ENCODE measurements at regions not wholly inside any gene's neighbourhood (a gene's known extent, or its start where the extent isn't known, plus 50 kb on each side); places are given as distances from the start of the nearest gene placed in this dataset.

DNA sequence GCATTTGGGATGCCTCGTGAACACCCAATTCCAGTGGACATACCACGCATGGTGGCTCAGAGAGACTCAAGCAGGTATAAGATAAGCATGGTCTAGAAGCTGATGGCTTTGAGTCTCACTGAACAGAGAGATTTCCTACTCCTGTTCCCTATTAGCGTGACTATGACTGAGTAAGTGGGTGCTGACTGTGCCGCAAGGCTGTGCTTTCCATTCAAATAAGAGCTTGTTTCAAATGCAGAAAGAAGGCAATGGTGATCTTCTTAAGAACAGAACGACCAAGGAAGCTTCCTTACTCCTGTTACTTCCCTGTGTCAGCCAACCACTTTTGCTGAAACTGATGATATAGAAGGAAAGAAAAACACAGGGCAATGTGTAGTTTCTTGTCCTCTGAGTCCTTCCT lies 63.5 kb upstream of the IGFBP2 start:
- Mint-ChIP-seq H3K27me3 (peaks cover 4 to 12% of the 10 kb centered on the region in 2 donors), H3K27ac (no peak overlapping the region), H3K4me3 (no peak overlapping the region), H3K36me3 (peaks cover 0 to 3% of the 10 kb centered on the region in 2 donors), H3K4me1 (no peaks in the 10 kb centered on the region), H3K9me3 (peaks cover 4 to 10% (median 5%) of the 10 kb centered on the region in 8 donors)
- H3K9me3 ChIP-seq (ENCODE audit: control insufficient read depth in 1 of 2, low read length in 2 of 2): no peaks in the 10 kb centered on the region
- DNase-seq: no peak
- no peaks in the 10 kb centered on the region for H3K4me1 ChIP-seq (ENCODE audit: insufficient read depth, low read length)
- no peaks in the 10 kb centered on the region for H3K36me3 ChIP-seq (ENCODE audit: insufficient read depth, low read length)
- H3K4me3 ChIP-seq (ENCODE audit: low read length in 2 of 2): no peak overlapping the region
- intact Hi-C loops (cut with micrococcal nuclease): no loop called here
- H3K27me3 ChIP-seq (ENCODE audit: insufficient read depth, low read length): no peaks in the 10 kb centered on the region
- ChIA-PET POLR2A (ENCODE audit: partially characterized antibody) (interaction anchor here (0.6 kb wide), 1 partner anchor 28 kb away, joined by 4 read pairs; no protein-coding TSS in a partner anchor), CTCF (ENCODE audit: partially characterized antibody) (no interaction called here)
- H3K27ac ChIP-seq (ENCODE audit: low read depth, low read length): no peak overlapping the region

GRCh38 chr2:216570357-216570756 lies 62.9 kb upstream of the IGFBP2 start:
- no peaks in the 10 kb centered on the region for H3K27me3 ChIP-seq (ENCODE audit: insufficient read depth, low read length)
- H3K4me3 ChIP-seq (ENCODE audit: low read length in 2 of 2): no peak overlapping the region
- Mint-ChIP-seq H3K27me3 (peaks cover 3 to 16% of the 10 kb centered on the region in 2 donors), H3K4me3 (no peak overlapping the region), H3K4me1 (no peaks in the 10 kb centered on the region), H3K36me3 (peaks cover 0 to 3% of the 10 kb centered on the region in 2 donors), H3K9me3 (peaks cover 4 to 8% (median 5%) of the 10 kb centered on the region in 8 donors), H3K27ac (no peak overlapping the region)
- no peaks in the 10 kb centered on the region for H3K36me3 ChIP-seq (ENCODE audit: insufficient read depth, low read length)
- H3K4me1 ChIP-seq (ENCODE audit: insufficient read depth, low read length): no peaks in the 10 kb centered on the region
- H3K9me3 ChIP-seq (ENCODE audit: control insufficient read depth in 1 of 2, low read length in 2 of 2): no peaks in the 10 kb centered on the region
- POLR2A ChIA-PET (ENCODE audit: partially characterized antibody): interaction anchor here (0.6 kb wide), 1 partner anchor 28 kb away, joined by 4 read pairs; no protein-coding TSS in a partner anchor
- CTCF ChIA-PET (ENCODE audit: partially characterized antibody): no interaction called here
- DNase-seq: no peak
- H3K27ac ChIP-seq (ENCODE audit: low read depth, low read length): no peak overlapping the region
- intact Hi-C loops (cut with micrococcal nuclease): no loop called here

- Mint-ChIP-seq H3K27ac (no peak overlapping the region), H3K27me3 (peaks cover 2 to 16% of the 10 kb centered on the region in 2 donors), H3K4me1 (no peaks in the 10 kb centered on the region), H3K9me3 (peaks cover 4 to 8% (median 5%) of the 10 kb centered on the region in 8 donors), H3K36me3 (peaks cover 0 to 3% of the 10 kb centered on the region in 2 donors), H3K4me3 (no peak overlapping the region)
- ChIA-PET CTCF (ENCODE audit: partially characterized antibody) (no interaction called here), POLR2A (ENCODE audit: partially characterized antibody) (no interaction called here)
- Histone ChIP-seq H3K4me3 (ENCODE audit: low read length in 2 of 2) (no peak overlapping the region), H3K9me3 (ENCODE audit: control insufficient read depth in 1 of 2, low read length in 2 of 2) (no peaks in the 10 kb centered on the region), H3K36me3 (ENCODE audit: insufficient read depth, low read length) (no peaks in the 10 kb centered on the region), H3K27me3 (ENCODE audit: insufficient read depth, low read length) (no peaks in the 10 kb centered on the region), H3K4me1 (ENCODE audit: insufficient read depth, low read length) (no peaks in the 10 kb centered on the region), H3K27ac (ENCODE audit: low read depth, low read length) (no peak overlapping the region)
- no peak for DNase-seq
- intact Hi-C loops (cut with micrococcal nuclease): no loop called here
Observed at GRCh38 chr2:216571178-216571908, 61.9 kb upstream of the IGFBP2 start.

DNA sequence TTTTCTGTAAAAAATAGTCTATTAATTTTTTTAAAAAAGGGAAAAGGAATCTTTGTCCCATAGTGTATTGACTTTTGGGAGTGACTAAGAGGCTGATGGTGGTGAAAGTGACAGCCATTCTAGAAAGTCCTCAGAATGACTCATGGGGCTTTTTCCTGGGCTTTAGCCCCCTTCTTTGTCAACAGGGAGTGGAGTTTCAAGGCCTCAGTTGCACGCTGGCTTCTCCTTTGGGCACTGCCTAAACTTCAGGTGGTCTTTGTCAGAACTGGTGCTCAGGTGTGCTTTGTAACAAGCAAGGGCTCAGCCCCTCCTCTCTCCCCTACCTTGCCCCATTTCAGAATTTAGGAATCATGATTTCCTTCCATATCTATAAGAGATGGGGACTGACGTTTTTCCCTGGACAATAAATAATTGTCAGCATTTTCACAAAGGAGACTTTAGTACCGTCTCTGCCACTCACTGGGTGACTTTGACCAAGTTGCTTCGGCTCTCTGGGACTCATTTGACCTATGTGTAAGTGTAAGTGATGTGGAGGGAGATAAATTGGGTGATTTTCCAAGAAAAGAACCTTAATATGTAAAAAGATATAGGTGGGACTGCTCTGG lies 61.2 kb upstream of the IGFBP2 start:
- Histone ChIP-seq H3K9me3 (ENCODE audit: control insufficient read depth in 1 of 2, low read length in 2 of 2) (no peaks in the 10 kb centered on the region), H3K4me3 (ENCODE audit: low read length in 2 of 2) (no peak overlapping the region), H3K4me1 (ENCODE audit: insufficient read depth, low read length) (no peaks in the 10 kb centered on the region), H3K27ac (ENCODE audit: low read depth, low read length) (no peak overlapping the region), H3K27me3 (ENCODE audit: insufficient read depth, low read length) (no peaks in the 10 kb centered on the region), H3K36me3 (ENCODE audit: insufficient read depth, low read length) (no peaks in the 10 kb centered on the region)
- CTCF ChIA-PET (ENCODE audit: partially characterized antibody): no interaction called here
- intact Hi-C loops (cut with micrococcal nuclease): no loop called here
- Mint-ChIP-seq H3K36me3 (peaks cover 0 to 3% of the 10 kb centered on the region in 2 donors), H3K4me3 (no peak overlapping the region), H3K27ac (no peak overlapping the region), H3K4me1 (peaks cover 0 to 3% (median under 1%) of the 10 kb centered on the region in 4 donors), H3K27me3 (peaks cover 2 to 16% of the 10 kb centered on the region in 2 donors), H3K9me3 (peaks cover 4 to 8% (median 5%) of the 10 kb centered on the region in 8 donors)
- no peak for DNase-seq
- POLR2A ChIA-PET (ENCODE audit: partially characterized antibody): no interaction called here

- DNase-seq: no peak
- Mint-ChIP-seq H3K27me3 (peaks cover 0 to 13% of the 10 kb centered on the region in 2 donors), H3K9me3 (peaks cover 4 to 8% (median 5%) of the 10 kb centered on the region in 8 donors), H3K27ac (no peak overlapping the region), H3K4me1 (peaks cover 0 to 3% (median under 1%) of the 10 kb centered on the region in 4 donors), H3K4me3 (no peak overlapping the region), H3K36me3 (peaks cover 0 to 3% of the 10 kb centered on the region in 2 donors)
- ChIA-PET POLR2A (ENCODE audit: partially characterized antibody) (no interaction called here), CTCF (ENCODE audit: partially characterized antibody) (no interaction called here)
- H3K4me3 ChIP-seq (ENCODE audit: low read length in 2 of 2): no peak overlapping the region
- H3K27me3 ChIP-seq (ENCODE audit: insufficient read depth, low read length): no peaks in the 10 kb centered on the region
- no peaks in the 10 kb centered on the region for H3K36me3 ChIP-seq (ENCODE audit: insufficient read depth, low read length)
- H3K9me3 ChIP-seq (ENCODE audit: control insufficient read depth in 1 of 2, low read length in 2 of 2): no peaks in the 10 kb centered on the region
- H3K27ac ChIP-seq (ENCODE audit: low read depth, low read length): no peak overlapping the region
- intact Hi-C loops (cut with micrococcal nuclease): no loop called here
- no peaks in the 10 kb centered on the region for H3K4me1 ChIP-seq (ENCODE audit: insufficient read depth, low read length)
Observed at GRCh38 chr2:216572582-216573578, 60.3 kb upstream of the IGFBP2 start.

DNA sequence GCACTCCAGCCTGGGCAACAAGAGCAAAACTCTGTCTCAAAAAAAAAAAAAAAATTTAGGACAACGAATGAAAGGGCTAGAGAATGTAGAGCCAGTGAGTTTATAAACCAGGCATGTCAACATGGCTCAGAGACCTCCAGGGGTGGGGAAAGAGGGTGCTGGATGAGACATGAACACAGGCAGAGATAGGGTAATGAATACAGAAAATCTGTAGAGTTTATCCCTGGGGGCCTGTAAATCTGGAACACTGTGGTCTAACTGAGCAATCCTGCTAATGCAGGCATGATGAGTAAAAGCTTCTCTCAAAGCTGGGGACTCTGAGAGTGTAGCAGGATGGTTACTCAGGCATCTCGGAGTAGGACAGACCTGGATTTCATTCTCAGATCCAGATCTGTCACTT lies 59.2 kb upstream of the IGFBP2 start:
- H3K4me3 ChIP-seq (ENCODE audit: low read length in 2 of 2): no peak overlapping the region
- DNase-seq: no peak
- H3K36me3 Mint-ChIP-seq: peaks cover 0 to 3% of the 10 kb centered on the region in 2 donors
- no peaks in the 10 kb centered on the region for H3K27me3 ChIP-seq (ENCODE audit: insufficient read depth, low read length)
- ChIA-PET POLR2A (ENCODE audit: partially characterized antibody) (no interaction called here), CTCF (ENCODE audit: partially characterized antibody) (no interaction called here)
- peaks cover 0 to 3% (median under 1%) of the 10 kb centered on the region in 4 donors for H3K4me1 Mint-ChIP-seq
- no peak overlapping the region for H3K27ac ChIP-seq (ENCODE audit: low read depth, low read length)
- no peak overlapping the region for H3K27ac Mint-ChIP-seq
- no peaks in the 10 kb centered on the region for H3K9me3 ChIP-seq (ENCODE audit: control insufficient read depth in 1 of 2, low read length in 2 of 2)
- H3K9me3 Mint-ChIP-seq: peaks cover 4 to 8% (median 5%) of the 10 kb centered on the region in 8 donors
- no peaks in the 10 kb centered on the region for H3K4me1 ChIP-seq (ENCODE audit: insufficient read depth, low read length)
- peaks cover 4 to 20% of the 10 kb centered on the region in 2 donors for H3K27me3 Mint-ChIP-seq
- H3K36me3 ChIP-seq (ENCODE audit: insufficient read depth, low read length): no peaks in the 10 kb centered on the region
- intact Hi-C loops (cut with micrococcal nuclease): no loop called here
- H3K4me3 Mint-ChIP-seq: no peak overlapping the region

DNA sequence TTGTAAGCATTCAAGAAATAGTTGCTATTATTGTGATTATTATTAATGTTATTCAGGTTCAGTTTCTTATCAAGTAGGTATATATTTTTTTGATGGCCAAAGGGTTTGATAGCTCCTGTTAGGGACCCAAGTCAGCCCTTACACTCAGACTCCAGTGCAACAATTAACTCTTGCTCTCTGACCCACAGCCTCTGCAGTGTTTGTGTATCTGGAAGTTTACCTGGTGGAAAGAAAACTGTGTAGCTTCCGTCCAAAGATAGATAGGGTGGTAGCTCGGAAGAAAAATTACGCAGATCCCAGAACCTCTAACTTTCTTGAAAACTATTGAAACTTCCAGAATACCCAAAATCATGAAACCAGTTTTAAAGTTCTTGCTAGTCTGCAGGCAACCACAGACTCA lies 58.6 kb upstream of the IGFBP2 start:
- H3K36me3 ChIP-seq (ENCODE audit: insufficient read depth, low read length): no peaks in the 10 kb centered on the region
- H3K27ac Mint-ChIP-seq: no peak overlapping the region
- ChIA-PET POLR2A (ENCODE audit: partially characterized antibody) (no interaction called here), CTCF (ENCODE audit: partially characterized antibody) (no interaction called here)
- peaks cover 0 to 3% of the 10 kb centered on the region in 2 donors for H3K36me3 Mint-ChIP-seq
- peaks cover 4 to 8% (median 5%) of the 10 kb centered on the region in 8 donors for H3K9me3 Mint-ChIP-seq
- peaks cover 4 to 18% of the 10 kb centered on the region in 2 donors for H3K27me3 Mint-ChIP-seq
- no peaks in the 10 kb centered on the region for H3K27me3 ChIP-seq (ENCODE audit: insufficient read depth, low read length)
- no peaks in the 10 kb centered on the region for H3K4me1 ChIP-seq (ENCODE audit: insufficient read depth, low read length)
- no peak overlapping the region for H3K4me3 ChIP-seq (ENCODE audit: low read length in 2 of 2)
- no peak for DNase-seq
- no peak overlapping the region for H3K27ac ChIP-seq (ENCODE audit: low read depth, low read length)
- H3K4me1 Mint-ChIP-seq: peaks cover 0 to 3% (median under 1%) of the 10 kb centered on the region in 4 donors
- H3K4me3 Mint-ChIP-seq: no peak overlapping the region
- no peaks in the 10 kb centered on the region for H3K9me3 ChIP-seq (ENCODE audit: control insufficient read depth in 1 of 2, low read length in 2 of 2)
- intact Hi-C loops (cut with micrococcal nuclease): no loop called here
